ENCODE measurements at regions not wholly inside any gene's neighbourhood (a gene's known extent, or its start where the extent isn't known, plus 50 kb on each side); places are given as distances from the start of the nearest gene placed in this dataset.

DNA sequence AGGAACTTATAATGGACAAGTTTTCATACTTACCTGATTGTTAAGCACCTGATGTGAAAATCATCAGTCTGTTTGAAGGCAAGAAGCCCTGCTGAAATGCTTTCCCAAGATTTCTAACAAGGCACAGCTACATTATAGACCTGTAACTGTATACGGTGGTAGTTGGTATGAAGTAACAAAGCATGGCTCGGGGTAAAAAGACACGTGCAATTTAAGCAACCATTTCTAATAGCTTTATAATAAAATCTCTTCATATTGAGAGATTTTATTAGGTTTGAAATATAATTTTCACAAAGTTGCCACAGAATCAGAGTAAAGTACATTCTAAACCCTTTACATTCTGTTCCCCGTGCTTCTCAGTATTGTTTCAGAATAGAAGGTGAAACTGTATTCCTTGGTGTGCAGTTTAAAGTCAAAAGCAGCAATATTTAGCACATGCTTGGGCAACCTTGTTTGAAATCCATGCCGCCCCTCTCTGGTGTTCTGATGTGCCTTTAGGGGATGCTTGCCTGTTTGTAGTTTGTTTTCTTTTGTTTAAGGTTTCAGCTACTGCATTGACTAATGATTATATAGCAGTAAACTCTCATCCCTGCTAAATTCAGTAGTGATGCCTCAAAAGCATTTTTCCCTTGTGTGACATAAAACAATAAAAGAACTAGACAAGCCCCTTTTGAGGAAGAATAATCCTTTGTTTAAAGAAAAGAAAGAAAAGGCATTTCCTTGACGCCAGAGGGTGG lies 125.2 kb upstream of the OBI1 start:
- TF ChIP-seq, protein P1, sequence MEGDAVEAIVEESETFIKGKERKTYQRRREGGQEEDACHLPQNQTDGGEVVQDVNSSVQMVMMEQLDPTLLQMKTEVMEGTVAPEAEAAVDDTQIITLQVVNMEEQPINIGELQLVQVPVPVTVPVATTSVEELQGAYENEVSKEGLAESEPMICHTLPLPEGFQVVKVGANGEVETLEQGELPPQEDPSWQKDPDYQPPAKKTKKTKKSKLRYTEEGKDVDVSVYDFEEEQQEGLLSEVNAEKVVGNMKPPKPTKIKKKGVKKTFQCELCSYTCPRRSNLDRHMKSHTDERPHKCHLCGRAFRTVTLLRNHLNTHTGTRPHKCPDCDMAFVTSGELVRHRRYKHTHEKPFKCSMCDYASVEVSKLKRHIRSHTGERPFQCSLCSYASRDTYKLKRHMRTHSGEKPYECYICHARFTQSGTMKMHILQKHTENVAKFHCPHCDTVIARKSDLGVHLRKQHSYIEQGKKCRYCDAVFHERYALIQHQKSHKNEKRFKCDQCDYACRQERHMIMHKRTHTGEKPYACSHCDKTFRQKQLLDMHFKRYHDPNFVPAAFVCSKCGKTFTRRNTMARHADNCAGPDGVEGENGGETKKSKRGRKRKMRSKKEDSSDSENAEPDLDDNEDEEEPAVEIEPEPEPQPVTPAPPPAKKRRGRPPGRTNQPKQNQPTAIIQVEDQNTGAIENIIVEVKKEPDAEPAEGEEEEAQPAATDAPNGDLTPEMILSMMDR (IDR thresholded peaks at IDR 0.05): no peak
- Histone ChIP-seq H3K27me3 (no peaks in the 10 kb centered on the region), H3K4me1 (no peaks in the 10 kb centered on the region), H3K36me3 (no peaks in the 10 kb centered on the region), H3K9me3 (no peaks in the 10 kb centered on the region), H3K27ac (no peak overlapping the region), H3K4me3 (no peak overlapping the region)
- ATAC-seq: no peak
- intact Hi-C loops (cut with DNase I): no loop called here
- no peak for DNase-seq

DNA sequence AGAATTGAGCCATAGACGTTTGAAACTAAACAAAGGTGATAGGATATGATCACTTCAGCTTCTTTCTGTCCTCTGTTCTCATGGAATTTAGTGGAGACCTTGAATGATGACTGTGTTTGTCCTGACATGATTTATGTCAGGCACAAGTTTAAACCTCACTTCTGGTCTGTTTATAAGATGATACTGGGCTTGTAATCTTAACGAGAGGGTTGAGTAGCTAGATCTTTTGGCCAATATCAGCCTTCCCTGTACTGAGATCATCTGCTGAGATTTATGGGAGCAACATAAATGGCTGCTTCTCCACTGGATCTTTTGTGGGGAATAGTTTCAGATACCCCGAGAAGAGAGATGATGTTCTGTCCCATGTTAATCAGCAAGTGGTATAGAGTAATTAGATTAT lies 121.8 kb upstream of the OBI1 start:
- ATAC-seq (no peak), DNase-seq (no peak)
- TF ChIP-seq, protein P1 (IDR thresholded peaks at IDR 0.05): no peak
- Histone ChIP-seq H3K36me3 (no peaks in the 10 kb centered on the region), H3K27me3 (no peaks in the 10 kb centered on the region), H3K27ac (no peak overlapping the region), H3K4me1 (no peaks in the 10 kb centered on the region), H3K9me3 (no peaks in the 10 kb centered on the region), H3K4me3 (no peak overlapping the region)
- intact Hi-C loops (cut with DNase I): no loop called here

DNA sequence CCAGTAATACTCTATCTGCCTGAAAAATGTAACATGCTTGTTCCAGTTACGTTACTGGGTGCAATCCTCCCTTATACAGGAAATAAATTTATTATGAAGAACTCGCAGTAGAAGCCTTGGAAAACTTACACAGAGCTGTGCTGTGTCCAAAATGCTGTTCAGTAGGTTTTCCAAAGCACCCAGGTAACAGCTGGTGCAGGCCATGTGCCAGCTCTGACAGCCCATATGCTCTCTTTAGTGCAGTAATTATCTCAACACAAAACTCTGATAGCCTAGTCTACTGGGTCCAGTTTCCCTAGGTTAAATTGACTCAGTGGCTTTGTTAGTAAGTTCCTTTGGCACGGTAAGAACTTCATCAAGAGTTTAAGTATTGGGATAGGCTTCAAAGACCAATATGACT lies 120.7 kb upstream of the OBI1 start:
- Histone ChIP-seq H3K4me1 (no peaks in the 10 kb centered on the region), H3K4me3 (no peak overlapping the region), H3K36me3 (no peaks in the 10 kb centered on the region), H3K27me3 (no peaks in the 10 kb centered on the region), H3K27ac (no peak overlapping the region), H3K9me3 (no peaks in the 10 kb centered on the region)
- no peak for DNase-seq
- TF ChIP-seq, protein P1 (IDR thresholded peaks at IDR 0.05): no peak
- intact Hi-C loops (cut with DNase I): no loop called here
- no peak for ATAC-seq

DNA sequence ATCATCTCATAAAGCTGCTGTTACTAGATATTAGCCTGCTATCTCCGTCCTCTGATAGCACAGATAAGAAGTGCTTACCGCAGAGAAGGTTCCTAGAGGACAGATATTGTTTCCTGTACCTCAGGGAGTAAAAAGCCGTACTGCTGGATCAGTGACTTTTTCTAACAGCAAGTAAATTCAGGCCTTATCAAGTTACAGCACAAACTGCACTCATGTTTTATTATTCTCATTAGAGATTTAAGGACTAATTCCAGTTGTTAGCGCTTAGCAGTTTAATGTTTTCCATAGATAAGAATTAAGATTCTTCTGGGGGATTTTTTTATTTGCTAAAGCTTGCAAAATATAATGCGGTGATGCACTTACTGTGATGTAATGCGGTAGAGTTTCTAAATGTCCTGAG lies 119.0 kb upstream of the OBI1 start:
- no peaks in the 10 kb centered on the region for H3K4me1 ChIP-seq
- ATAC-seq (no peak), DNase-seq (no peak)
- H3K9me3 ChIP-seq: no peaks in the 10 kb centered on the region
- no peaks in the 10 kb centered on the region for H3K36me3 ChIP-seq
- intact Hi-C loops (cut with DNase I): no loop called here
- TF ChIP-seq, protein P1 (IDR thresholded peaks at IDR 0.05): no peak
- H3K4me3 ChIP-seq: no peak overlapping the region
- no peak overlapping the region for H3K27ac ChIP-seq
- no peaks in the 10 kb centered on the region for H3K27me3 ChIP-seq

DNA sequence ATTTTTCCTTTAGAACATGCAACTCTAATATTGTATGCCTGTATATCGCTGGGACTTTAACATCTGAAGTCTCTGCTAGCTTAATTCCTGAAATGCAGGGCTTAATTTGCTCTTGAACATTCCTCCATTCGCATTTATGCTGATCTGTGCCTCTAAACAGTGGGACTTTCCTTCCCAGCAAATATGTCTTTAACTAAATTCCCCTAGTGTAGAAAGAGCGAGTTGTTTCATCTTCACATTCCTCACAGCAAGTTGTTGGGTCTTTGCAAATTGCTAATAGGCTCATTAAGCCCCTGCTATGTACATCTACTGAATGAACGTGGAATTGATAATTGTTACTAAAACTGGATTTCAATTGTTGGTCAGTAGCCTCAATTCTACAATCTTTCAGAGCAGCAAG lies 118.4 kb upstream of the OBI1 start:
- DNase-seq: no peak
- Histone ChIP-seq H3K4me3 (no peak overlapping the region), H3K36me3 (no peaks in the 10 kb centered on the region), H3K4me1 (no peaks in the 10 kb centered on the region), H3K27me3 (no peaks in the 10 kb centered on the region), H3K9me3 (no peaks in the 10 kb centered on the region), H3K27ac (no peak overlapping the region)
- TF ChIP-seq, protein P1 (IDR thresholded peaks at IDR 0.05): no peak
- no peak for ATAC-seq
- intact Hi-C loops (cut with DNase I): no loop called here
